Common myeloid progenitor, CD34-positive (primary cell): ENCODE measurements at regions not wholly inside any gene's neighbourhood (a gene's known extent, or its start where the extent isn't known, plus 50 kb on each side); places are given as distances from the start of the nearest gene placed in this dataset.

Source experiments
- CTCF ChIA-PET: fragments of 350-600 bp; sonication (Branson Sonifier 250); formaldehyde crosslinking; loops from one replicate; lab custom pipeline; 2021; ENCODE audit warnings: antibody characterized with exemption; lab: Charles Lee
- POLR2A ChIA-PET: fragments of 350-600 bp; sonication (Branson Sonifier 250); formaldehyde crosslinking; loops from one replicate; lab custom pipeline; 2021; ENCODE audit warnings: antibody characterized with exemption; lab: Charles Lee
- DNase-seq, 3 donors: peaks; one replicate each; pipeline versions ENCODE4 v3.0.0 to v3.0.0-alpha.2; 2013
- H3K27ac ChIP-seq, 2 experiments: 1 replicate in 1 of 2; 2 replicates in 1 of 2; pipeline ENCODE4 v1.7.0; 2013; ENCODE audit warnings: inconsistent platforms in 2 of 2, low read length in 2 of 2, mild to moderate bottlenecking in 2 of 2, low read depth in 1 of 2, moderate library complexity in 1 of 2; ENCODE audit not compliant: severe bottlenecking in 2 of 2, insufficient read depth in 1 of 2, poor library complexity in 1 of 2
- H3K27me3 ChIP-seq, 5 experiments: replicated peaks in 2 of 5; 1 replicate in 3 of 5; 2 replicates in 2 of 5; pipeline versions ENCODE4 v1.6.1 to v1.7.0; 2013; ENCODE audit warnings: low read length in 4 of 5, mild to moderate bottlenecking in 2 of 5, moderate library complexity in 2 of 5, inconsistent platforms in 1 of 5; ENCODE audit not compliant: insufficient read depth in 5 of 5, control insufficient read depth in 4 of 5
- H3K36me3 ChIP-seq, 4 experiments: 1 replicate in 2 of 4; 2 replicates in 2 of 4; pipeline versions ENCODE4 v1.6.1 to v1.7.0; 2013; ENCODE audit warnings: low read length in 3 of 4, control low read depth in 1 of 4, mild to moderate bottlenecking in 1 of 4; ENCODE audit not compliant: control insufficient read depth in 4 of 4, insufficient read depth in 4 of 4
- H3K4me1 ChIP-seq, 4 experiments: 1 replicate in 3 of 4; 2 replicates in 1 of 4; pipeline versions ENCODE4 v1.6.1 to v1.7.1; 2013; ENCODE audit warnings: low read length in 3 of 4, mild to moderate bottlenecking in 3 of 4, control low read depth in 1 of 4, inconsistent platforms in 1 of 4, moderate library complexity in 1 of 4; ENCODE audit not compliant: control insufficient read depth in 4 of 4, insufficient read depth in 4 of 4; ENCODE audit errors: control extremely low read depth in 1 of 4
- H3K4me3 ChIP-seq, 7 experiments: 1 replicate in 4 of 7; 2 replicates in 3 of 7; pipeline versions ENCODE4 v1.5.1 to v1.7.0; 2013; ENCODE audit warnings: mild to moderate bottlenecking in 7 of 7, low read length in 6 of 7, moderate library complexity in 6 of 7, inconsistent platforms in 2 of 7, low read depth in 2 of 7, control low read depth in 1 of 7; ENCODE audit not compliant: insufficient read depth in 4 of 7, control insufficient read depth in 1 of 7; ENCODE audit errors: extremely low read depth in 1 of 7
- H3K9me3 ChIP-seq, 5 experiments: 1 replicate in 4 of 5; 2 replicates in 1 of 5; pipeline versions ENCODE4 v1.6.1 to v1.7.1; 2013; ENCODE audit warnings: low read length in 4 of 5, mild to moderate bottlenecking in 2 of 5, inconsistent platforms in 1 of 5, low read depth in 1 of 5, moderate library complexity in 1 of 5; ENCODE audit not compliant: control insufficient read depth in 4 of 5, insufficient read depth in 2 of 5; ENCODE audit errors: control extremely low read depth in 1 of 5
- WGBS: methylation state at CpG from one replicate; pipeline ENCODE4 v1.1.5; 2013; ENCODE audit not compliant: insufficient coverage; 5-methylcytosine and 5-hydroxymethylcytosine counted together

DNA sequence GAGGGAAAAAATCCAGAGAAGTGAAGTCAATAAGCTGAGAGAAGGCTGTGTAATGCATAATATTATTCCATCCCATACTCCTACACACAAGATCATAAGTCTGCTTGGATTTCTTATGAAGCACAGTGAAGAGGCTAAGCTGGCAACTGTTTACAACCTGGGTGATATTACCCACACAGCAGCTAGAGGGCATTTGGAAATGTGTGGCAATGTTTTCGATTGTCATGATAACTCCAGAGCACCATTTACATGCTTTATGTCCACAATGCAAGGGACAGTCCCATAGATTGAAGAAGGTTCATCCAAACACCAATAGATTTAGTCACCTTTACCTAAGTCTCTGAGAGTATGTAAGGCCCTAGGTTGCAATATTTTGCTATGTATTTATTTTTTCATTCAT, 412.2 kb downstream of the PPP3CA start:
- Histone ChIP-seq H3K4me3 (no peak overlapping the region), H3K9me3 (no peaks in the 10 kb centered on the region), H3K36me3 (no peaks in the 10 kb centered on the region), H3K27ac (no peak overlapping the region), H3K27me3 (no peaks in the 10 kb centered on the region), H3K4me1 (no peaks in the 10 kb centered on the region)
- ChIA-PET CTCF (no interaction called here), POLR2A (no interaction called here)
- WGBS: no CpG with 5 or more reads among the region's 1 CpG
- DNase-seq: peak; percentile 4 to 30 (median 19)

DNA sequence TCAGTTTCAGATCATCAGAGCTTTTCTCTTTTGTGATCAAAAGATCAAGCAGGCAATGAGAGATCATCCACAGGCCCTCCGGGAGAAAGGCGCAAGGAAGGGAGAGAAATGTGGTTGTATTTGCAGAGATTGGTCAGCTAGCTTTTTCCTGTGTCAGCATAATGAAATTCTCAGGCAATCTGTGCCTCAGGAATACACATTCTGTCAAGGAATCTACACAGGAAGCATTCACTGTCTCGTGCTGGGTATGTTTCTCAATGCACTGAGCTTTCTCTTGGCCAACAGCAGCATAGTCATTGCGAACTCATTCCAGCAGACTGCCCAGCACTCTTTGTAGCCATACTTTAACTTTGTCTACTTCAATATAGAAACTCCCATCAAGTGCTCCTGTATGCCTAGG, 413.7 kb downstream of the PPP3CA start:
- CTCF ChIA-PET: no interaction called here
- H3K36me3 ChIP-seq: no peaks in the 10 kb centered on the region

DNA sequence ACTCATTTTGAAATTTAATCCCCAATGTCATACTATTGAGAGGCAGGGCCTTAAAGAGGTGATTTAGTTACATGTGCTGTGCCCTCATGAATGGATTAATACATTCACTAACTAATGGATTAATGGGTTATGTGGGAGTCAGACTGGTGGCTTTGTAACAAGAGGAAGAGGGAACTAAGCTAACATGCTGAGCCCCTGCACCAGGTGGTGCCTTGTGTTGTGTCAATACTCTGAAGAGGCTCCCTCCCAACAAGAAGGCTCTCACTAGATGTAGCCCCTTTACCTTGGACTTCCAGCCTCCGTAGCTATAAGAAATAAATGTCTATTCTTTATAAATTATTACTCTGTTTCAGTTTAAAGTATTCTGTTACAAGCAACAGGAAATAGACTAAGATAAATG, 411.9 kb upstream of the EMCN start:
- WGBS: no CpG with 5 or more reads among the region's 1 CpG
- H3K27me3 ChIP-seq: no peaks in the 10 kb centered on the region
- no peaks in the 10 kb centered on the region for H3K36me3 ChIP-seq
- ChIA-PET CTCF (no interaction called here), POLR2A (no interaction called here)
- H3K4me3 ChIP-seq: no peak overlapping the region
- DNase-seq: no peak
- no peaks in the 10 kb centered on the region for H3K4me1 ChIP-seq
- H3K27ac ChIP-seq: no peak overlapping the region
- no peaks in the 10 kb centered on the region for H3K9me3 ChIP-seq

More for the DNA sequence above, 413.7 kb downstream of the PPP3CA start:
- no peaks in the 10 kb centered on the region for H3K4me1 ChIP-seq
- WGBS: 83% methylated on average over 2 of the region's 4 CpGs
- H3K27ac ChIP-seq: no peak overlapping the region
- no peak overlapping the region for H3K4me3 ChIP-seq
- DNase-seq: no peak
- POLR2A ChIA-PET: no interaction called here
- no peaks in the 10 kb centered on the region for H3K9me3 ChIP-seq
- H3K27me3 ChIP-seq: no peaks in the 10 kb centered on the region

DNA sequence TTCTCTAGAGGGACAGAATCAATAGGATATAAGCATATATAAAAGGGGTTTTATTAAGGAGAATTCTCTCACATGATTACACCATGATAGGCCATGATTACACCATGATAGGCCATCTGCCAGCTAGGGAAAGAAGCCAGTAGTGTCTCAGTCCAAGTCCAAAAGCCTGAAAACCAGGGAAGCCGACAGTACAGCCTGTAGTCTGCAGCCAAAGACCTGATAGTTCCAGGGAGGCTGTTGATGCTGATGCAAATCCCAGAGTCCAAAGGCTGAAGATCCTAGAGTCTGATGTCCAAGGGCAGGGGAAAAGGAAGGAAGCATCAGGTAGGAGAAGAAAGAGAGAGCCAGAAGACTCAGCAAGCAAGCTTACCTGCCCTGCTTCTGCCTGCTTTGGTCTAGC, 411.3 kb upstream of the EMCN start:
- WGBS: no CpG with 5 or more reads among the region's 1 CpG
- no peak for DNase-seq
- H3K27me3 ChIP-seq: no peaks in the 10 kb centered on the region
- ChIA-PET CTCF (no interaction called here), POLR2A (no interaction called here)
- no peaks in the 10 kb centered on the region for H3K4me1 ChIP-seq
- H3K36me3 ChIP-seq: no peaks in the 10 kb centered on the region
- no peaks in the 10 kb centered on the region for H3K9me3 ChIP-seq
- H3K4me3 ChIP-seq: no peak overlapping the region
- H3K27ac ChIP-seq: no peak overlapping the region

DNA sequence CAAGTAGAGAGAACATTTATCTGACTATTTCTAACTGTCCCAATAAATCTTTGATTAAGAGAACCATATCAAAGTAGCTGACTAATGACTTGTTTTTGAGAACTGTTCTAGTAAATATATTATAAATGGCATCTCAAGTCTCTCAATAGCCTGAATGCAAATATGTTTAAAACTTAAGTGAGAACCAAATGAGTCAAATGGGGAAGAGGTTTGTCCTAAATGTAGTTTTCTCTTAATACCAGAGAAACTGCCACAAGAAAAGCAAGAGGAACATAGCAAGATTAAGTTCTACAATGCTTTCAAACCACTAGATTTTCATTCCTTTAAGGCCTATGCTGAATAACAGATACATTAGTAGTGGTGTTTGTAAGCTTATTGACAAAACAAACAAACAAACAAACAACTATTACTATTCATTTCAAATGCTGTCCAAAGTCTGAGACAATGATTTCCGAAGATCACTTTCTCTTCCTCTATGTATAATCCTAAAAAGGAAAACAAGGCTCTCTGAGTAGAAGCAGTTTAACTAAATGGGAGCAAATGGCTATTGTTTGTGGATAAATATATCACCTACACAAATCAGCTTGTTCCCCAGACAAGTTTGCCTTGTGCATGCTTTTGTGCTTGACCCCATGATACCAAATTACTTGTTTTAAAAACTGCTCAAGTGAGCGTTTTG, 408.4 kb upstream of the EMCN start:
- no peaks in the 10 kb centered on the region for H3K9me3 ChIP-seq
- WGBS: no CpG with 5 or more reads among the region's 2 CpGs
- no peak overlapping the region for H3K4me3 ChIP-seq
- no peak overlapping the region for H3K27ac ChIP-seq
- no peaks in the 10 kb centered on the region for H3K4me1 ChIP-seq
- no peak for DNase-seq
- CTCF ChIA-PET: no interaction called here
- POLR2A ChIA-PET: no interaction called here
- no peaks in the 10 kb centered on the region for H3K36me3 ChIP-seq
- no peaks in the 10 kb centered on the region for H3K27me3 ChIP-seq

DNA sequence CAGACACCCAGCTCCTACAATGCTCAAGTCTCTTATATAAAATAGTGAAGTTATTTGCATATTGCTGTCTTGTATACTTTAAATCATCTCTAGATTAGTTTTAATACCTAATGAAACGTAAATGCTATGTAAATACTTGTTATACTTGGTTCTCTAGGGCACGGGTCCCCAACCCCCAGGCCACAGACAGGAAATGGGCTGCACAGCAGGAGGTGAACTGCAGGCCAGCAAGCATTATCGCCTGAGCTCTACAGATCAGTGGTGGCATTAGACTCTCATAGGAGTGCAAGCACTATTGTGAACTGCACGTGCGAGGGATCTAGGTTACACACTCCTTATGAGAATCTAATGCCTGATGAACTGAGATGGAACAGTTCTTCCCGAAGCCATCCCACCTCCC, 395.9 kb upstream of the EMCN start:
- no peak overlapping the region for H3K4me3 ChIP-seq
- CTCF ChIA-PET: no interaction called here
- POLR2A ChIA-PET: no interaction called here
- no peak for DNase-seq
- no peak overlapping the region for H3K27ac ChIP-seq
- no peaks in the 10 kb centered on the region for H3K36me3 ChIP-seq
- 82% methylated on average over 4 of the region's 6 CpGs for WGBS
- H3K27me3 ChIP-seq: no peaks in the 10 kb centered on the region
- H3K4me1 ChIP-seq: peaks cover 0 to 3% (median 0%) of the 10 kb centered on the region in 4 experiments
- peaks cover 0 to 3% (median 0%) of the 10 kb centered on the region in 5 experiments for H3K9me3 ChIP-seq

DNA sequence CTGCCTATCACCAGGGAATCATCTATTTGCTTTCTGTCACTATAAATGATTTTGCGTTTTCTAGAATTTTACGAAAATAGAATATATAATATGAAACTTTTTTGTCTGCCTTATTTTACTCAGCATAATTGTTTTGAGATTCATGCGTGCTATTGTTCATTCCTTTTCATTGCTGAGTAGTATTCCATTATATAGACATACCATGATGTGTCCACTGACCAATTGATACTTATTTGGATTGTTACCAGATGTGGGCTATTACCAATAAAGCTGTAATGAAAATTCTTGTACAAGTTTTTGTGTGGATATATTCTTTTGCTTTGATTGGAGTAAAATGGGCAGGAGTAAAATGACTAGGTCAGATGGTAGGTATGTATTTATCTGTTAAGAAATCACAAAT, 390.7 kb upstream of the EMCN start:
- Histone ChIP-seq H3K27ac (no peak overlapping the region), H3K4me1 (no peaks in the 10 kb centered on the region), H3K36me3 (no peaks in the 10 kb centered on the region), H3K27me3 (no peaks in the 10 kb centered on the region), H3K4me3 (no peak overlapping the region), H3K9me3 (peaks cover 0 to 2% (median 0%) of the 10 kb centered on the region in 5 experiments)
- POLR2A ChIA-PET: no interaction called here
- WGBS: no CpG with 5 or more reads among the region's 3 CpGs
- CTCF ChIA-PET: no interaction called here
- no peak for DNase-seq
